ENCODE measurements at regions not wholly inside any gene's neighbourhood (a gene's known extent, or its start where the extent isn't known, plus 50 kb on each side); places are given as distances from the start of the nearest gene placed in this dataset.

GRCh38 chr2:13104723-13105122 is 388.0 kb downstream of the TRIB2 start:
- no peak for TF ChIP-seq EZH2 (IDR thresholded peaks at IDR 0.05; ENCODE audit: insufficient read depth, poor library complexity, severe bottlenecking)
- no peak for TF ChIP-seq EZH2phosphoT487 (IDR thresholded peaks at IDR 0.05; ENCODE audit: insufficient read depth, low read depth)

All from GM23248 (cell line).